AG04449 (cell line): ENCODE measurements at regions not wholly inside any gene's neighbourhood (a gene's known extent, or its start where the extent isn't known, plus 50 kb on each side); places are given as distances from the start of the nearest gene placed in this dataset.

Experiments
- CTCF ChIA-PET: fragments of 350-600 bp; formaldehyde crosslinking; extraction: SDS; loops from one replicate; lab custom pipeline; 2021; ENCODE audit warnings: antibody characterized with exemption; lab: Yijun Ruan, JAX
- POLR2A ChIA-PET: fragments of 400-600, 350-600 bp; formaldehyde crosslinking; extraction: SDS; loops from one replicate; lab custom pipeline; 2020; ENCODE audit warnings: antibody characterized with exemption, inconsistent platforms; lab: Yijun Ruan, JAX
- DNase-seq: peaks from one replicate; pipeline ENCODE4 v3.0.0-alpha.2; 2010; ENCODE audit warnings: low read depth, low spot score
- H3K4me3 ChIP-seq: 2 replicates; pipeline ENCODE4 v1.5.1; 2011; ENCODE audit warnings: low read depth, mild to moderate bottlenecking, control low read depth, low read length
- TF ChIP-seq, protein P1 (sequence below): IDR thresholded peaks from one replicate; pipeline ENCODE4 v1.5.1; 2011; ENCODE audit warnings: mild to moderate bottlenecking, moderate library complexity, low read length, control low read depth, inconsistent platforms; ENCODE audit not compliant: insufficient read depth; ENCODE audit errors: missing control alignments

DNA sequence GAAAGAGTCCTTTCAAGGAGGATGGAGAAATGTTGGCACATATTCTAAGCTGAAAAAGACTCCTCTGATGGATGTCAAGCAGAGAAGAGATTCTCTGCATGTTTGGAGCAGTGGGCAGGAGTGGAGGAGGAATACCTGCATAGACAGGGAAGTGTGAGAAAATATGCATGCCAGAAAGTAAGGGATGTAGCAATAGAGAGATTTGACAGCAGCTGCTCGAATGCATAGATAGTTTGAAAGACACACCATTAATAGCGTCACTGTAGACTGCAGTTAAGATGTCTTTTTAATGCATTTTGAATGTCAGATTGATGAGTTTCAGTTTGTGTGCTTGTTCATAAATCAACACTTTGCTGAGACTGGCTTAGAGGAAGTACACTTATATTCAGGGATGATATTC is 169.9 kb upstream of the POT1 start:
- POLR2A ChIA-PET, result no interaction called here
- DNase-seq, result no peak
- no peak overlapping the region for H3K4me3 ChIP-seq
- TF ChIP-seq, protein P1, sequence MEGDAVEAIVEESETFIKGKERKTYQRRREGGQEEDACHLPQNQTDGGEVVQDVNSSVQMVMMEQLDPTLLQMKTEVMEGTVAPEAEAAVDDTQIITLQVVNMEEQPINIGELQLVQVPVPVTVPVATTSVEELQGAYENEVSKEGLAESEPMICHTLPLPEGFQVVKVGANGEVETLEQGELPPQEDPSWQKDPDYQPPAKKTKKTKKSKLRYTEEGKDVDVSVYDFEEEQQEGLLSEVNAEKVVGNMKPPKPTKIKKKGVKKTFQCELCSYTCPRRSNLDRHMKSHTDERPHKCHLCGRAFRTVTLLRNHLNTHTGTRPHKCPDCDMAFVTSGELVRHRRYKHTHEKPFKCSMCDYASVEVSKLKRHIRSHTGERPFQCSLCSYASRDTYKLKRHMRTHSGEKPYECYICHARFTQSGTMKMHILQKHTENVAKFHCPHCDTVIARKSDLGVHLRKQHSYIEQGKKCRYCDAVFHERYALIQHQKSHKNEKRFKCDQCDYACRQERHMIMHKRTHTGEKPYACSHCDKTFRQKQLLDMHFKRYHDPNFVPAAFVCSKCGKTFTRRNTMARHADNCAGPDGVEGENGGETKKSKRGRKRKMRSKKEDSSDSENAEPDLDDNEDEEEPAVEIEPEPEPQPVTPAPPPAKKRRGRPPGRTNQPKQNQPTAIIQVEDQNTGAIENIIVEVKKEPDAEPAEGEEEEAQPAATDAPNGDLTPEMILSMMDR, result no peak
- CTCF ChIA-PET, result no interaction called here

DNA sequence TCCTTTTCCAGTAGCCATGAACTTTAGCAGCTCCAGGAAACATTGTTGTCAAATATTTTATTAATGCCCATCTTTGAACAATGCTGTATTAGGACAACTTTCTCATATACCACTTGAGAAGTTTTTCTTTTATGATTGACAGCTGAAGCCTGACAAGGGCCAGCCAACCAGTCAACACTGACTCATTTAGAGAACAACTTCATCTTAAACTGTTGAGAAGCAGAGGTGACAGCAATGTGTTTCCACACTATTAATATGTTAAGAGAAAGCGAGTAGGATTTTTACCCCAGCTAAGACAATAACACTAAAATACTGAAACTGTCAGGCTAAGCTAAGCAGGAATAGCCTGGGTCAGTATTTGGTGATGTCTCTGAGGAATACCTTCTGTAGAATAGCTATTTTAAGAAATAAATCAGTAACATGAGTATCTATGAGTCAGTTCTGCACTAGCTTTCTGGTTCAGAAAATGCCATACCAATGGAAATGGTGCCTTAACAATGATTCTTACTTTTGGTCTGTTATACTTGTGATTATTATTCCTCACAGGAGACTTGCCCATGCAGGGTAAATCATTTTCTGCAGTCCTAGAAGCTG is 168.8 kb upstream of the POT1 start:
- ChIA-PET POLR2A (no interaction called here), CTCF (no interaction called here)
- no peak overlapping the region for H3K4me3 ChIP-seq
- TF ChIP-seq, protein P1, result no peak
- no peak for DNase-seq

DNA sequence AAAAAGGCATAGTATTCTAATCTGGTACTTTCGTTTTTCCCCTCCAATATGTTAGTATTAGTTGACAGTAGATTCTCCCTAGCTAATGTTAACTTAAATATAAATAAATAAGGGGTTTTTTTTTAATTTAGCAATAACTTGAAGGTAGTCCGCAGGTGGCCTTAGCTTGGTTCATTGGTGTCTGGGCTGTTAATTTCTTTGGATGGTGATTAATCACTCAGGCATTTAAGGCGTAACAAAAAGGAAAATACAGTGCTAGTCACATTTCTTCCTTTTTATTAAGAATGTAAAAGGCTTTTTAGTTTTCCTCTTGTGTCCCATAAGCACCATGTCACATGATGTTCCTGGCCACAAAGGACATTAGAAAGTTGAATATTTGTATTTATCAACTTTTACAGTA is 161.0 kb upstream of the POT1 start:
- CTCF ChIA-PET, result no interaction called here
- no peak overlapping the region for H3K4me3 ChIP-seq
- POLR2A ChIA-PET, result no interaction called here
- no peak for DNase-seq
- TF ChIP-seq, protein P1, result no peak

DNA sequence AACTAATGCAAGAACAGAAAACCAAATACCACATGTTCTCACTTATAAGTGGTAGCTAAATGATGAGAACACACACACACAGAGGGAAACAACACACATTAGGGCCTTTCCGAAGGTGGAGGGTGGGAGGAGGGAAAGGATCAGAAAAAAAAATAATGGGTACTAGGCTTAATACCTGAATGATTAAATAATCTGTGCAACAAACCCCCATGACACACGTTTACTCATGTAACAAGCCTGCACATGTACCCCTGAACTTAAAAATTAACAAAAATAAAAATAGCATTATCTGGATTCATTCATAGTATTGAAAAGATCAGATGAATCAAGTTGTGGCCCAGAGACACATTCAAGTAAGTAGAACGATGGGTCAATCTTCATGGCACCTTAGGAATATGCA is 159.5 kb upstream of the POT1 start:
- no peak overlapping the region for H3K4me3 ChIP-seq
- ChIA-PET POLR2A (no interaction called here), CTCF (no interaction called here)
- DNase-seq, result no peak
- TF ChIP-seq, protein P1, result no peak

DNA sequence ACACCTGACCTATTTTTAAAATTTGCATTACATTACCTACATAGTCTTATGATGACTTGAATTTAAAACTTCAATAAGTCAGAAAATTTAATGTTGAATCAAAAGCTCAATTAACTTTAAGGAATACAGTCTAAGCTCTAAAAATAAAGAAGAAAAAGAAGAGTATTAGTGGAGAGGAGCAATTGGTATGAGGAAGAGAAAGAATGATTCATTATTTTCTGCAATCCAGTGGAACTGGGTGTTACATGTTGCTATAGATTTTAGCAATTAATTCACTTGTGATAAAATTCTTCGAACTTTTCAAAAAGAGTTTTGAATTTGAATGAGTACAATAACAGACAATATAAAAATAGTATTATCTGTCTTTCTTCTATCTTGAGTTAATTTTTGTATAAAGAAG is 158.9 kb upstream of the POT1 start:
- ChIA-PET POLR2A (no interaction called here), CTCF (no interaction called here)
- no peak overlapping the region for H3K4me3 ChIP-seq
- TF ChIP-seq, protein P1, result no peak
- DNase-seq, result no peak

GRCh38 chr7:125085084-125085483 is 155.5 kb upstream of the POT1 start:
- H3K4me3 ChIP-seq, result no peak overlapping the region
- no peak for DNase-seq
- TF ChIP-seq, protein P1, result no peak
- ChIA-PET POLR2A (no interaction called here), CTCF (no interaction called here)
